IPS-15b (cell line): ENCODE measurements at regions not wholly inside any gene's neighbourhood (a gene's known extent, or its start where the extent isn't known, plus 50 kb on each side); places are given as distances from the start of the nearest gene placed in this dataset.

ENCODE experiments used
- H3K27me3 ChIP-seq: one replicate; pipeline ENCODE4 v1.6.1; 2013; ENCODE audit warnings: low read length; ENCODE audit not compliant: control insufficient read depth, insufficient read depth
- H3K36me3 ChIP-seq: one replicate; pipeline ENCODE4 v1.6.1; 2013; ENCODE audit warnings: low read length; ENCODE audit not compliant: control insufficient read depth, insufficient read depth
- H3K4me1 ChIP-seq: one replicate; pipeline ENCODE4 v1.6.1; 2013; ENCODE audit warnings: mild to moderate bottlenecking, low read length; ENCODE audit not compliant: control insufficient read depth, insufficient read depth
- H3K4me3 ChIP-seq: one replicate; pipeline ENCODE4 v1.5.1; 2013; ENCODE audit warnings: low read depth, low read length
- H3K9ac ChIP-seq: one replicate; pipeline ENCODE4 v1.6.1; 2013; ENCODE audit warnings: low read depth, mild to moderate bottlenecking, low read length
- H3K9me3 ChIP-seq: one replicate; pipeline ENCODE4 v1.6.1; 2013; ENCODE audit warnings: mild to moderate bottlenecking, low read length; ENCODE audit not compliant: control insufficient read depth, insufficient read depth

DNA sequence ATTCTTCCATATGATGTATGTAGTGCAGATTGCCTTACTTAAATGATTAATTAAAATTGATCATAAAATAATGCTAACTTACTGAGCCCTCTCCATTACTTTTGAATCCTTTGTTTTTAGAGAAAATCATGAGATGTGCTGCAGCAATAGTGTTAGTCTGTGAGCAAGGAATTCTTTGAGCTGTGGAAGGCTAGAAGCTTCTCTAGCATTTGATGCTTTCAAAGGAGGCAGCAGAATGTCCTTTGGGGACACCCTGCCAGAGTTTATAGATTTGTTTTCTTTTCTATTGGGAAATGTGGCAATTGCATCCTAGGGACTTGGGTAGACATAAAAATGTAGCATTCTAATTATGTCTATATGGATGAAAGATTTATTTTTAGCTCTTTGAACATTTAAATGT lies 284.1 kb upstream of the SMIM30 start:
- Histone ChIP-seq H3K4me3 (no peak overlapping the region), H3K27me3 (no peaks in the 10 kb centered on the region), H3K9ac (no peak overlapping the region), H3K9me3 (no peaks in the 10 kb centered on the region), H3K36me3 (no peaks in the 10 kb centered on the region), H3K4me1 (no peaks in the 10 kb centered on the region)

DNA sequence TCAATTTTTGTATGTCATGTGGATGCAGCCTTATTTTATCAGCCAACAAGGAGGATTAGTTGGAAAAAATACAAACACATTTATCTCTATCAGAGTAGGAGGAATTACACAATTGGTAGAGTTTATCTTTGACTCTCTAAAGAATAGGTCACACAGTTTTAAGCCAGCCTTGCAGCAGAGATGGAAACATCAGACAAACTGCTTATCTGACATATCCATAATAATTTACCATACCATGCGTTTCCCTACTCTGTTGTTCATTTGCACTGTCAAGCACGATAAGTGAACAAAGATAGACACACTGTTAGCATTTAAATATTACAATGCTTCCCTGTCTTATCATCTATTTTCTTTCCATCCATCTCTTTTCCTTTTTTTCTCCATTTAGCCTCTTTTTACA lies 283.7 kb upstream of the SMIM30 start:
- Histone ChIP-seq H3K9ac (no peak overlapping the region), H3K36me3 (no peaks in the 10 kb centered on the region), H3K4me1 (no peaks in the 10 kb centered on the region), H3K4me3 (no peak overlapping the region), H3K27me3 (no peaks in the 10 kb centered on the region), H3K9me3 (no peaks in the 10 kb centered on the region)

DNA sequence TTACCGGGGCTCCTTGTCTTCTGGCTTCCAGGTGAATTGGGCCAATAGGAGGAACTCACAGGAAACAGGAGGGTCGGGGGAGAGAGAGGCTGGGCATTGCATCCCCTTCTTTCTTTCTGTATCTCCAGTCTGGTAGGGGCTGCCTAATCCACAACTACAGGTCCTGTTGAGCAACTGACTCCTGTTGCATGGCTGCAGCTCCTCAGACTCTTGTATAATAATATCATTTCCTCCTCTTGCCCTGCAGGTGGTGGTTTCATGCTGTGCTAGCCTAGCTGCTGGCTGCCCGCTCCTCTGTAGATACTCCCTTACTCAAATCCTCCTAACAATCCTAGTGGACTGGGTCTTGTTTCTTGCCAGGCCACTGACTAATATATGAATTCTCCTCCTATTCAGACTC lies 276.5 kb upstream of the SMIM30 start:
- no peak overlapping the region for H3K4me3 ChIP-seq
- H3K36me3 ChIP-seq: no peaks in the 10 kb centered on the region

DNA sequence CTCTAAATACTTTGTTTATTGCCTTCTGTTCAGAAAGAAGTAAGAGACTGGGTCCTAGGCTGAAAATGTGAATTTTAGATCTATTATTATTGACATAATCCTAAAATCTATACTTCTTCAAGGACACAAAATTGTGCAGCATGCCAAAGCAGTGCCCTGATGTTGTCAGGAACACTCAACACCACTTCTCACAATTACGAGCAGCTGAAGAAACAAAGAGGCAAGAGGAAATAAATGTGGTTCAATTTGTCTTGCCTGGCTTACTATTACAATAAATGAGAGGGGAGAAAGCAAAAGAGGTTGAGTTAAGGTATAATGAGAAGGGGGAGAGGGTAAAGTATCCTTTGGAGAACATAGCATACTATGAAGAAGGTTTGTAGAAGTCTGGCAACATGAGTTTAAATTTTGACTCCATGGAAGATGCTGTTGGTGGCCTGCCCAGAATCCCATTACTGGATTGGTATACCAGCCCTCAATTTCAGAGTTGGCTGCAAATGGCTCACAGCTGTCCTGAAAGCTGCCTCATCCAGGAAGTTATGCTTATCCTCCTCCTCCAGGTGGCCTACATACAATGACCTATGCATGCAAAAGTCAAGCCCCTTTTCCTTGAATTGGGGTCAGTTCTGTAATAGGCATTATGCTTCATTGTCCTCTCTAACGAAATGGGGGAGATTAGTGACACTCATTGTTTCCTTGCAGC lies 274.6 kb upstream of the SMIM30 start:
- Histone ChIP-seq H3K4me3 (no peak overlapping the region), H3K4me1 (peaks cover 7% of the 10 kb centered on the region), H3K9ac (no peak overlapping the region), H3K9me3 (no peaks in the 10 kb centered on the region), H3K27me3 (peaks cover 7% of the 10 kb centered on the region), H3K36me3 (no peaks in the 10 kb centered on the region)

More for the DNA sequence above, 276.5 kb upstream of the SMIM30 start:
- peaks cover 7% of the 10 kb centered on the region for H3K4me1 ChIP-seq
- H3K9me3 ChIP-seq: no peaks in the 10 kb centered on the region
- H3K9ac ChIP-seq: no peak overlapping the region
- peaks cover 7% of the 10 kb centered on the region for H3K27me3 ChIP-seq

DNA sequence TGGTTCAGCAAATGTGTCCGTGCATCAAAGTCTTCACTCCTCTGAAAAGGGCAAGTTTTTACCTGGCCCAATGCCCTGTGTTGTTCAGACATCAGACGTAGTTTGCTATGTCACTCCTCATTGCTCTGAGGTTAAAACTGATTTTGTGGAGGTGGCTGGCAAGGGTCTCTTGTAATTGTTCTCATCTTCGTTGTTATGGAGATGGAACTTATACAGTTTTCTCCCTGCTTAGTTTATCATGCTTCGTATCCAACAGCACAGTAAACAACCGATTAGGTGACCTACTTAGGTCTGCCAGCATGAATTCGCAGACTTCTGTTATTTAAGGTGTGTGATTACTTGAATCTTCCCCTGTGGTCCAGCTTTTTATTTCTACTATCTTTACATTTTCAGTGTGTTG lies 274.1 kb upstream of the SMIM30 start:
- no peaks in the 10 kb centered on the region for H3K36me3 ChIP-seq
- peaks cover 7% of the 10 kb centered on the region for H3K4me1 ChIP-seq
- no peaks in the 10 kb centered on the region for H3K9me3 ChIP-seq
- peaks cover 7% of the 10 kb centered on the region for H3K27me3 ChIP-seq
- H3K9ac ChIP-seq: no peak overlapping the region
- H3K4me3 ChIP-seq: no peak overlapping the region

DNA sequence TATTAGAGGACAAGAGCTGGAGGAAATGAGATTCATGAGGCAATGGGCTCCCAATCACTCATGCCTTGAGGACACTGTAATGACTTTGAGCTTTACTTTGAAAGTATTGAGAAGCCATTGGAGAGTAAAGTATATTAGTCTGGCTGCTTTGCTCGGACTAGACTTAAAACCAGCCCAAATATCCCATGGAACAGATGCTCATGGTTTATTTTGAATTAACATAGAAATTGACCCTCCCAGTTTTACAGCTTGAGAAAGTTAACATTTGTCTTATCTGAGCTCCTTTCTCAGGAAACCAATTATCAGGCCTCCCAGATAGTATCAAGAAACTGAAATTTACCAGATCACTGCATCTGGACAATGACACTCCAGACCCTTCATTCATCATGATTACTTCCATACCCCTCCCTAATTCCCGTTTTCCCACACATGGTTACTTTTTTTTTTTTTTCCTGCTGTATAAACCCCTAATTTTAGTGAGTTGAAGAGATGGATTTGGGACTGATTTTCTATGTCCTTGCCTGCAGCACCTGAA lies 270.8 kb upstream of the SMIM30 start:
- Histone ChIP-seq H3K4me1 (peaks cover 3% of the 10 kb centered on the region), H3K4me3 (no peak overlapping the region), H3K27me3 (no peaks in the 10 kb centered on the region), H3K9me3 (no peaks in the 10 kb centered on the region), H3K36me3 (no peaks in the 10 kb centered on the region), H3K9ac (no peak overlapping the region)

DNA sequence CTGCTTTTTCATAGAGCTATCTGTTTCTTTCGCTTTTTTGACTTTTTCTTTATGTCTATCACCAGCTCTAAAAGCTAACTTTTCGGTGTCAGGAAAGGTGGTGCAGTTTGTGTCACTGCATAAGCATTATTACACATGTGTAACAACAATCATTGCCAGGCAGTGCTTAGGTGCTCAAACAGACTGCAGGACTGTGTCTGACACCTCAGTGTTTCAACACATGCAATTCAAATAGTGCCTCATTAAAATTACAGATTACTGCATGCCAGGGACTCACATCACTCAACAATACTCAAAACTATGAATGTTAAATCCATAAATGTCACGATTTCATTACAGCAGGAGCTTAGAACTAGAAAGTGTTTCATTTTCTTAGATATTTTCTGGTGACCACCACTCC lies 265.3 kb upstream of the SMIM30 start:
- H3K36me3 ChIP-seq: no peaks in the 10 kb centered on the region
- no peak overlapping the region for H3K4me3 ChIP-seq
- no peaks in the 10 kb centered on the region for H3K27me3 ChIP-seq
- no peaks in the 10 kb centered on the region for H3K4me1 ChIP-seq
- no peaks in the 10 kb centered on the region for H3K9me3 ChIP-seq
- no peak overlapping the region for H3K9ac ChIP-seq

DNA sequence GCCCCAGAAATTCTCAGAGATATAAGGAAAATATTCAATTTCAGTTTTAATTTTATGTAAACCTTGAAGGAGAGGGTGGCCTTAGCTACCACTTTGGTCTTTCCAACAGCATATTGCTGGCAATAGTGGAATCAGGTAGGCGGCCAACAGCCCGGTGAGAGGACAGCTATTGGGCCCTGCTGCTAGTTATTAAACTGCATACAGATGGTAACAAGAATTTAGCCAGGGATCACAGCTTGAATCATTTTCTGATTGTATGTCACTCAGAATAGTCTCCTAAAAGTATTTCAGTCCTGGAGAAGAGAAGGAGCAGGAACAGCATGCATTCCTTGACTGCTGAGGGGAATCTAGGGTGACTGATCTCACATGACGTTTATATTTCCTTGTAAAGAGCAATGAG lies 261.4 kb upstream of the SMIM30 start:
- peaks cover 2% of the 10 kb centered on the region for H3K27me3 ChIP-seq
- no peaks in the 10 kb centered on the region for H3K4me1 ChIP-seq
- H3K36me3 ChIP-seq: no peaks in the 10 kb centered on the region
- H3K4me3 ChIP-seq: no peak overlapping the region
- H3K9ac ChIP-seq: no peak overlapping the region
- H3K9me3 ChIP-seq: no peaks in the 10 kb centered on the region

DNA sequence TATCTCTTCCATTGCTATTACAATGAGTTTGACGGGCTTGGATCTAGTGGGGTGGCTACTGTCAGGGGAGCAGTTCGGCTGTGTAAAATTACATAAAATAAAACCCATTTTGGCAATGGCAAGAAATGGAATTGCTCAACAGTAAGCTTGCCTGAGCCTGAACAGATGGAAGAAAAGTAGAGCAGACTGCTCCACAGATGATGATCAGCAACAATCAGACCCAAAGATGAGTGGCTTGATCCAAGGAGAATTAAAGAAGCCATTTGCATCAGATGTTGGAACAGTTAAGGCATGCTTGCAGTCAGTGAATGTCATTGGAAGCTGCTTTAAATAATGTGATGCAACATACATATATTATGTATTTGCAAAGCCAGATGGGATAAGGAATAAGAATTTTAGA lies 256.6 kb upstream of the SMIM30 start:
- Histone ChIP-seq H3K4me1 (no peaks in the 10 kb centered on the region), H3K27me3 (peaks cover 38% of the 10 kb centered on the region), H3K36me3 (no peaks in the 10 kb centered on the region), H3K9ac (no peak overlapping the region), H3K9me3 (no peaks in the 10 kb centered on the region), H3K4me3 (no peak overlapping the region)

DNA sequence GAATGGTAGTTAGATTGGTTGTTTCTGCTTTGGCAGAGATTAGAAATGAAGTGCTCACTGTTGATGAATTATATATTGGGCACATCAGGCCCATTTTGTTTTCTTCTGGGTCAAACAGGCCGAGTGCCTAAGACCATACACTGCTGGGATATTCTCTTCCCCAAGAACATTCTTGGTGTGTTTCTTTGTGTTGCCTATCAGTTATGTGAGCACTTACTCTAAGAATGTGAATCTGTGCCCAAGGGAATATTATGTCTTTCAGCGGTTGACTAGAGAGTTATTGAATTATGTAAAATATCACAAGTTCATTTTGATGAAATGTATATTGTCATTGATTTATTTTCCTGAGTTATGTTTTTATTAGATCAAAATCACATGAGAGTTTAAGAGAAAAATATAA lies 255.5 kb upstream of the SMIM30 start:
- H3K4me1 ChIP-seq: no peaks in the 10 kb centered on the region
- H3K27me3 ChIP-seq: peaks cover 49% of the 10 kb centered on the region
- H3K9me3 ChIP-seq: no peaks in the 10 kb centered on the region
- H3K9ac ChIP-seq: no peak overlapping the region
- H3K4me3 ChIP-seq: no peak overlapping the region
- no peaks in the 10 kb centered on the region for H3K36me3 ChIP-seq

DNA sequence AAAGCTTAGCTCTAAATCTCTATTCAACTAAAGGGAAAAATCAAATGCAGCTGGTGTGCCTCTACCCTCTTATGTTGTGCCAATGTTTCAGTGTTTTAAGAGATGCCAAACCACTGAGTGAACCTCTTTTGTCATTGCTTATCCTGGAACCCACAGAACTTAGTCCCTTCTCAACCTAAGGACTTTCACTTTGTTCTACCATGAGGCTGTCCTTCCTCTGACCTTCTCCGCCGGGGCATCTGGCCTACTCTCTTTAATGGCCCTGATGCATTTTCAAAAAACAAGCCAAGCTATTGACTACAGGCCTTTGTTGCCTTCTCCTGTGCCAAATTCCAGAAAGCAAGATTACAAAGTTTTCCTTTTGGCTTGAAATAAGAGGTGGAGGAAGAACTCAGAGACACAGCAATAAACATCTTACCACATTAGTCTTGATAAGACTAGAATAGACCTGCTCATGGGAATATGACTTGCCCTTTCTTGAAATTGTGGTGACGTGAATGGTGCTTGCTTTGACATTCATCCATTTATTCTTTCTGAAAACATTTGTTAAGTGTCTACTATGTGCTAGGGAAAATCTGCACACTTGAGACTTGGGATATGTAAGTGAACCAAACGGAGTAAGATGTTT lies 253.2 kb upstream of the SMIM30 start:
- no peaks in the 10 kb centered on the region for H3K9me3 ChIP-seq
- no peak overlapping the region for H3K9ac ChIP-seq
- no peak overlapping the region for H3K4me3 ChIP-seq
- no peaks in the 10 kb centered on the region for H3K4me1 ChIP-seq
- no peaks in the 10 kb centered on the region for H3K36me3 ChIP-seq
- H3K27me3 ChIP-seq: peaks cover 70% of the 10 kb centered on the region

DNA sequence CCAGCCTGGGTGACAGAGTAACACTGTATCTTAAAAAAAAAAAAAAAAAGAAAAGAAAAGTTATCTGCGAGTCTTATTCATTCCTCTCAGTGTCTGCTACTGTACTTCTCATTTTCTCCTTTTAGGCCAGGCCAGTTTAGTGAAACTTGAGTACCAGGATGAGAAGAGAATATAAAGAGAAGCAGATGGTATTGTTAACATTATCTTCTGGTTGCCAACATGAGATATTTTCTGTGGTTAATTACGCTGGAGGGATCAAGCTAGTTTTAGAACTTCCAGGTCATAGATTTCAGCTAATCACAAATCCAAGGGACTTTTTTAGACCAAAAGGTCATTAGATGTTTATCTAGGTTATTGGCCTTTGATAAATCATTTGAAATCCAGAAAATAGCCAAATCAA lies 252.6 kb upstream of the SMIM30 start:
- H3K4me1 ChIP-seq: no peaks in the 10 kb centered on the region
- H3K9ac ChIP-seq: no peak overlapping the region
- peaks cover 77% of the 10 kb centered on the region for H3K27me3 ChIP-seq
- H3K4me3 ChIP-seq: no peak overlapping the region
- H3K36me3 ChIP-seq: no peaks in the 10 kb centered on the region
- H3K9me3 ChIP-seq: no peaks in the 10 kb centered on the region
